Activated naive CD8-positive, alpha-beta T cell treated with anti-CD3 and anti-CD28 coated beads, Interleukin-2, amount 50 U/mL, for 24 hours (primary cell): ENCODE measurements at regions not wholly inside any gene's neighbourhood (a gene's known extent, or its start where the extent isn't known, plus 50 kb on each side); places are given as distances from the start of the nearest gene placed in this dataset.

Source experiments
- ATAC-seq: fragments of 150-1000 bp; cut with Tn5 transposase; one replicate; pipeline ENCODE4 v1.10.0; 2021
- DNase-seq: peaks from one replicate; pipeline ENCODE4 v3.0.0; 2021
- H3K27ac Mint-ChIP-seq: one replicate; pipeline ENCODE4 v1.8.0; 2021; ENCODE audit warnings: mild to moderate bottlenecking, mixed read lengths
- H3K27me3 Mint-ChIP-seq: one replicate; pipeline ENCODE4 v1.8.0; 2021; ENCODE audit warnings: mixed read lengths
- H3K36me3 Mint-ChIP-seq: one replicate; pipeline ENCODE4 v1.8.0; 2021; ENCODE audit warnings: low read depth, mixed read lengths
- H3K4me1 Mint-ChIP-seq: one replicate; pipeline ENCODE4 v1.8.0; 2021; ENCODE audit warnings: mixed read lengths
- H3K4me3 Mint-ChIP-seq: one replicate; pipeline ENCODE4 v1.8.0; 2021; ENCODE audit warnings: mild to moderate bottlenecking, moderate library complexity, mixed read lengths
- H3K9me3 Mint-ChIP-seq: one replicate; pipeline ENCODE4 v1.8.0; 2021; ENCODE audit warnings: mixed read lengths

DNA sequence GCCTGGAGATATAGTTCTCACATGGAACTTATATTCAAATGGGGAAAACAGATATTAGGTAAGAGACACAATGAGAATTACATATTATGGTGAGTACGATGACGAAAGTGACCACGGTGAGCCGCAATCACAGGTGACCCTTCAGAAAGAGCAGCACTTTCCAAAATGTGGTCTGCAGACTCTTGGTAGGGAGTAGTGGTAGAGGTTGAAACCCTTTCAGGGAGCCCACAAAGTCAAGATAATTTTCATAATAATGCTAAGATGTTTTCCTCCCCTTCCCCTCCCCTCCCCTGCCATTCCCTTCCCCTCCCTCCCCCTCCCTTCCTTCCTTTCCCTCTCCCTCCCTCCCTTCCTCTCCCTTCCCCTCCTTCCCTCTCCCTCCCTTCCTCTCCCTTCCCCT is 83.5 kb upstream of the AKT3 start:
- Mint-ChIP-seq H3K4me1 (peaks cover 10% of the 10 kb centered on the region), H3K27me3 (peaks cover 14% of the 10 kb centered on the region), H3K9me3 (peaks cover 15% of the 10 kb centered on the region), H3K27ac (no peak overlapping the region), H3K36me3 (peaks cover 7% of the 10 kb centered on the region), H3K4me3 (no peak overlapping the region)
- no peak for DNase-seq
- no peak for ATAC-seq

DNA sequence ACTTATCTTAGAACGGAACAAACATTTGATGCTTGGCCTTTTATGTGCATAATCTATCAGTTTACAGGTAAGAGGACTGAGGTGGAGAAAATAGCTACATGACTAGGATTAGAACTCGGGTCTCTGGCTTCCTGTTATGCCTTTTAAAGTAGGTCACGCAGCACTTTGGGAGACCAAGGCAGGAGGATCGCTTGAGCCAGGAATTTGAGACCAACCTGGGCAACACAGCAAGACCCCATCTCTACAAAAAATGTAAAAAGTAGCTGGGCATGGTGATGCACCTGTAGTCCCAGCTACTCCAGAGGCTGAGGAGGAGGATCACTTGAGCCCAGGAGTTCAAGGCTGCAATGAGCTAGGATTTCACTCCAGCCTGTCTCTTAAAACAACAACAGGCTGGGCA is 81.9 kb upstream of the AKT3 start:
- no peak for DNase-seq
- H3K27me3 Mint-ChIP-seq, result peaks cover 14% of the 10 kb centered on the region
- peaks cover 15% of the 10 kb centered on the region for H3K9me3 Mint-ChIP-seq
- no peak overlapping the region for H3K27ac Mint-ChIP-seq
- no peak for ATAC-seq
- H3K36me3 Mint-ChIP-seq, result peaks cover 7% of the 10 kb centered on the region
- no peaks in the 10 kb centered on the region for H3K4me1 Mint-ChIP-seq
- H3K4me3 Mint-ChIP-seq, result no peak overlapping the region

DNA sequence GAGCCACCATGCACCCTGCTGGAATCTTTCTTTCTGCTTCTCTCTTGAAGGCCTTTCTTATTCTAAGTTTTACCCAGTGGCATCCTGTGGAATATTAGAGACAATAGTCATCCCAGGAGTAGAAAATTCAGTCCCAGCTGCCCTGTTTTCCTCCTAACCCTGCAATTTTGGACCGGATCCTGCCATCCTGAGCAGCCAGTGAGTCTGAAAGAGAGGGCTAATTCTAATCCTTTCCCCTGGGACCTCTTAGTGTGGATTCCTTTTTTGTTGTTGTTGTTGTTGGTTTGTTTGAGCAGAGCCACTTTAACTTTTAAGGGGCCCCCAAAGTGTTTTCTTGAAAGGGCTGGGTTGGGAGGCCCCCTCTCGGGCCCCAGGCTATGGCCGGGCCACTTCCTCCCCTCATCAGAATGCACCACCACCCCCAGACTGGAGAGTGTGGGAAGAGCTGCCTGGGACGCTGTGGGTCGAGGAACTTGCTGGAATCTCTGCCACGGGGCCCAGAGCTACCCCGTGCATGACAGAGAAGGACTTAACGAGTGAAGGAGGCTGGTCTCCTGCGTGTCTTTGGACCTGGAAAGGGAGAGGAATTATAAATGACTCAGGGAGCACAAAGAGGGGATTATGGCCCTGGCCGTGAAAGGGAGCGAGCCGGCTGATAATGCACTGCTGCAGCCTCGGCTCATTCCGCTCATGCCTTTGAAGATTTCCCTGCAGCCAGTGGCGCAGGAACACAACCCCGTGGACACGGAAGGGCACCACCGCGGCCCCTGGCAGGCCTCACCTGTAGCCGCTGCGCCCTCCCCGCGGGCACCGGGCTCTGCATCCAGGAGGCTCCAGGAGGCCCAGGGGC is 81.0 kb upstream of the AKT3 start:
- ATAC-seq, result no peak

DNA sequence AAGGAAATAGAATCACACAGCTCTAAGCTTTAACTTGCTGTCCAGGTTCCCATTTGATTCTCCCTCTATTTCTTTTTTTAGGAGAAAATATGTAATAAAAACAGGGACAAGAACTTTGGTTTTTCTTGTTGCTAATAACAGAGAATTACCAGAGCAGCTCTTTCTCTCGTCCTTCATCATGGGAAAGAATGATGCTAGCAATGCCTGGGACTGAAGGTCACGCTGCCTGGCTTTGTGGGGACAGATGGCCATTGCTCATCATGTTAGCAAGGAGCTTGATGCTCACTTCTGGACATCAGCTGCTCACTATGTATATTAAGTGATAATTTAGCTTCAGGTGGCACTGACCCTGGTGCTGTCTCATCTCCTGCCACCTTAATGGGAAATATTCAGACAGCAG is 77.3 kb upstream of the AKT3 start:
- no peaks in the 10 kb centered on the region for H3K9me3 Mint-ChIP-seq
- no peak for DNase-seq
- no peaks in the 10 kb centered on the region for H3K36me3 Mint-ChIP-seq
- no peaks in the 10 kb centered on the region for H3K4me1 Mint-ChIP-seq
- peaks cover 7% of the 10 kb centered on the region for H3K27me3 Mint-ChIP-seq
- H3K27ac Mint-ChIP-seq, result no peak overlapping the region
- H3K4me3 Mint-ChIP-seq, result no peak overlapping the region
- no peak for ATAC-seq

More for the DNA sequence above, 81.0 kb upstream of the AKT3 start:
- H3K4me3 Mint-ChIP-seq, result no peak overlapping the region
- no peak for DNase-seq
- no peaks in the 10 kb centered on the region for H3K4me1 Mint-ChIP-seq
- H3K9me3 Mint-ChIP-seq, result peaks cover 15% of the 10 kb centered on the region
- peaks cover 13% of the 10 kb centered on the region for H3K27me3 Mint-ChIP-seq
- H3K27ac Mint-ChIP-seq, result no peak overlapping the region
- peaks cover 7% of the 10 kb centered on the region for H3K36me3 Mint-ChIP-seq

DNA sequence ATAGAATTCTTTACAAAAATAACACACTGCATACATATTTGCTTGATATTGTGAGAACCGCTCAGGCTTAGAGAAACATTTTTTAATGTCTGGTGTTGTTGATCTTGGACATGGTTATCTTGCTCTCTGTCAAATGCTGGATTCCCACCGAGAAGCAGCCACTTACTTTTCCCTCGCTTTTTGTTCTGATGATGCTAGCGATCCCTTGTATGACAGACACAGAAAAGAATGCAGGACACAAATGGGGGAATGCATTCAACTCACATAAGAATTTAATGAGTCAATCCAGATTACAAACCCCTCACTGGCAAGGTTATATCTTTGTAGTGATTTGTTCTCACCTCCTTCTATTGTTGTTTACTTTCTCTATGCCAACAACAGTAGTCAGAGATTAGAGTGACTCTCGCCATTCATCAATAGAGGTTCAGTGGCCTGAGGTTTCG is 76.8 kb upstream of the AKT3 start:
- Mint-ChIP-seq H3K4me1 (no peaks in the 10 kb centered on the region), H3K9me3 (no peaks in the 10 kb centered on the region), H3K36me3 (no peaks in the 10 kb centered on the region), H3K27me3 (peaks cover 9% of the 10 kb centered on the region), H3K4me3 (no peak overlapping the region), H3K27ac (no peak overlapping the region)
- DNase-seq (no peak), ATAC-seq (no peak)

DNA sequence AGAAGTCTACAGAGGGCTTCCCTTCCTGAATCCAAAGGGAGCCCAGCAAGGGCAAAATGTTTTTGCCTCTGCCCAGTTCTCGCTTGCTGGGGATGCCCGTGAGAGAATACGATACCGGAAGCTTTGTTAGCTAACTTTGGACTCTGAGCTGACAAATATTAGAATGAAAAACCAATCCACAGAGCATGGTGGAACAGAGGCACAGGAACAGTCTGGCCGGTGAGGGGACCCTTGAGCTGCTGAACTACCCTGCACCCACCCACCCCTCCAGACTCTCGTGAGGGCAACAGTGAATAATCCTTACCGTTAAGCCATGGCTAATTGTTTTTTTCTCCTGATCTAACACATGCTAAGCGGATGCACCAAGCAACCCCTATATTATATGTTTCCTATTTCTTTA is 76.3 kb upstream of the AKT3 start:
- H3K4me3 Mint-ChIP-seq, result no peak overlapping the region
- no peaks in the 10 kb centered on the region for H3K4me1 Mint-ChIP-seq
- ATAC-seq (no peak), DNase-seq (no peak)
- no peaks in the 10 kb centered on the region for H3K36me3 Mint-ChIP-seq
- H3K27me3 Mint-ChIP-seq, result peaks cover 7% of the 10 kb centered on the region
- H3K9me3 Mint-ChIP-seq, result no peaks in the 10 kb centered on the region
- no peak overlapping the region for H3K27ac Mint-ChIP-seq

DNA sequence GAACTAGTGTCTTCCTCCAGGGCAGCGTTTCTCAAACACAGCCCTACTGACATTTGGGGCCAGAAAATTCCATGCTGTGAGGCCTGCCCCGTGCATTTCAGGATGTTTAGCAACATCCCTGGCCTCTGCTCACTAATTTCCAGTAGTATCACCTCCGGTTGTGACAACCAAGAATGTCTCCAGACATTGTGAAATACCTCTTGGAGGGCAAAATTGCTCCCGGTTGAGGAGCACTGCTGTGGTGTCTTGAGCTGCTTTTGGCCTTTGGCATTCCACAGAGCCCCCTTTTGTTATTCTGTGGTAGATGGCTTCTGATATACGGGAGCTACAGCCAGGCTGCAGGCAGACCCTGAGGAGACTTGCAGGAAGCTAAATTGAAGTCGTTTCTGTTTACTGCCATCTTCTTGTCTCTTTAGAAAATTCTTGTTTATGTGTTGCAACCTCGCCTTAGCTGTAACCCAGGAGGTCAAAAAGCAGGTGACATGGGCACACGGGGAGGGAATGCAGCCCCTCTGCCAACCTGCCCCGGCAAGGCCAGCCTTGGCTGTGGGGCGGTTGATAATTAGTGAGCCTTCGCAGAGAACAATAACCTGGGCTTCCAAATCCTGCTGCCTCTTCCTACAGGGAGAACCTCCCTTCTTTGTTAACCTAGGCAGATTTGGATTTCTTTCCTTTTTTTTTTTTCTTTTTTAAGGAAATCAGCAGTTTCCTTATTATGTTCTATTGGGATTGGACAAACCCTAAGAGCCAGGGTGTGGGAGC is 74.7 kb upstream of the AKT3 start:
- H3K36me3 Mint-ChIP-seq, result no peaks in the 10 kb centered on the region
- H3K27me3 Mint-ChIP-seq, result peaks cover 11% of the 10 kb centered on the region
- DNase-seq, result no peak
- H3K4me3 Mint-ChIP-seq, result no peak overlapping the region
- H3K9me3 Mint-ChIP-seq, result no peaks in the 10 kb centered on the region
- H3K27ac Mint-ChIP-seq, result no peak overlapping the region
- H3K4me1 Mint-ChIP-seq, result no peaks in the 10 kb centered on the region
- no peak for ATAC-seq

DNA sequence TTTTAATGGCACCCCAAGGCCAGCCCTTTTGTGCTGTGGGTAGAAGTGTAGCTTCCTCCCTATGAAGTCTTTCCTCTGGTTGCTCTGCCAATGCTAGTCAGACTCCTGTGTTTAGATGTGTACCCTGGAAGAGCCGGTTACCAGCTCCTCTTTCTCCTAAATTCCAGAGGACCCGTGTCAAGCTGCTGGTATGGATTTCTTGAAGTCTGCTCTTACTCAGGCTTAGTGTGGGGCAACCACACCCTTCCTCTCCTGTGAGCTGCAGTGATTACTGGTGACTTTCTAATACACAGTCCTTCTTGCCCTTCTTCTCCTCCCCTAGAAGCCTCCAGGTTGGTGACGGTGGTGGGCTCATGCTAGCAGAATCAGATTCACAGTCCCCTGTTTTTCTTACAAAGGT is 74.1 kb upstream of the AKT3 start:
- Mint-ChIP-seq H3K27me3 (peaks cover 15% of the 10 kb centered on the region), H3K4me1 (no peaks in the 10 kb centered on the region), H3K36me3 (no peaks in the 10 kb centered on the region), H3K9me3 (no peaks in the 10 kb centered on the region), H3K27ac (no peak overlapping the region), H3K4me3 (no peak overlapping the region)
- no peak for ATAC-seq
- no peak for DNase-seq

DNA sequence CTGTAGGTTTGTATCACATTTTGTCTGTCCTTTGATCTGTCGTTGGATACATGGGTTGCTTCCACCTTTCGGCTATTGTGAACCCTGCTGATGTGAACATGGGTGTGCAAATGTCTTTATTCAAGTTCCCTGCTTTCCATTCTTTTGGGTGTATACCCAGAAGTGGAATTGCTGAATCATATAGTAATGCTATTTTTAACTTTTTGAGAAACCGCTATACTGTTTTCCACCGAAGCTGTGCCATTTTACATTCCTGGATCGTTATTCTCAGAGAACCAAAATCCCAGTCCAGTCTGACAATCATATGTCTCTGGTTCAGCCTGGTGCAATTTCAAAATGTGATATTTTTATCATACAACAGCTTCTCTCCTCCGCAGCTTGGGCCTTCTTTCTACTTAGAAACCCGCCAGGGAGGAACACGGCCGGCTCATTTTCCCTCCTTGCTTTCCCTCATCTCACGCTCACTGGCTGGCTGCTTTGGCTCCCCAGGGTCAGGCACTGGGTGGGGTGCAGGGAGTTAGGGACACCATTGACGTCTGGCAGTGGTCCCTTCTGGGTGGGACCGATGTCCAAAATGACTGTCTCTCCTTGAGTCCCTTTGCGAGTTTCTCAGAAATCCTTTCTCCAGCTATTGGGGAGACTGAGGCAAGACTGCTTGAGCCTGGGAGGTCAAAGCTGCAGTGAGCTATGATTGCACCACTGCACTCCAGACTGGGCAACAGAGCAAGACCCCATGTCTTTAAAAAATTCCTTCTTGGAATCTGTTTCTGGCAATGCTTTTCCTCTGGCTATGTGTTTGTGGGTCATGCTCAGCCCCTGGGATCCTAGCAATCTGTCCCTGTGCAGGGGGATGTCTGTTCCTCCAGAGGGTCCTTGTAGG is 73.5 kb upstream of the AKT3 start:
- ATAC-seq (no peak), DNase-seq (no peak)
- no peak overlapping the region for H3K27ac Mint-ChIP-seq
- H3K4me3 Mint-ChIP-seq, result no peak overlapping the region
- H3K9me3 Mint-ChIP-seq, result no peaks in the 10 kb centered on the region
- no peaks in the 10 kb centered on the region for H3K36me3 Mint-ChIP-seq
- peaks cover 17% of the 10 kb centered on the region for H3K27me3 Mint-ChIP-seq
- H3K4me1 Mint-ChIP-seq, result no peaks in the 10 kb centered on the region

DNA sequence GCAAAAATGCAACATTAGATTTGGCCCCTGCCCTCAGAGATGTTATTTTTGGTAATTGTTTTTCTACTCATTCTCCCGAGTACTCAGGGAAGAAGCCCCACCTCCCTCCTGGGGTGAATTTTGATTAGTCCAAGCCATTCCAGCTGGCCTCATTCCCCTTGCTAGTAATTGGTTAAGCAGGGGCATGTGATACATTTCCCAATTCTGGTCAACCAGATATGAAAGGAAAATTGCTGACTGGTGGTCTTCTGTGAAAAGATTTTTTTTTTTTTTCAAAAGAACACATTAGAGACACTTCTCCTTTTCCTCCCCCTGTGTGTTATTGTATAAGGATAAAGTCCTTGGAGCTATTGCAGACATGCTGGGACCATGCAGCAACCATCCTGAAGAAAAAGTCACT is 71.1 kb upstream of the AKT3 start:
- Mint-ChIP-seq H3K4me1 (peaks cover 17% of the 10 kb centered on the region), H3K27me3 (peaks cover 37% of the 10 kb centered on the region), H3K9me3 (no peaks in the 10 kb centered on the region), H3K27ac (no peak overlapping the region), H3K36me3 (no peaks in the 10 kb centered on the region), H3K4me3 (no peak overlapping the region)
- ATAC-seq, result no peak
- DNase-seq, result no peak

DNA sequence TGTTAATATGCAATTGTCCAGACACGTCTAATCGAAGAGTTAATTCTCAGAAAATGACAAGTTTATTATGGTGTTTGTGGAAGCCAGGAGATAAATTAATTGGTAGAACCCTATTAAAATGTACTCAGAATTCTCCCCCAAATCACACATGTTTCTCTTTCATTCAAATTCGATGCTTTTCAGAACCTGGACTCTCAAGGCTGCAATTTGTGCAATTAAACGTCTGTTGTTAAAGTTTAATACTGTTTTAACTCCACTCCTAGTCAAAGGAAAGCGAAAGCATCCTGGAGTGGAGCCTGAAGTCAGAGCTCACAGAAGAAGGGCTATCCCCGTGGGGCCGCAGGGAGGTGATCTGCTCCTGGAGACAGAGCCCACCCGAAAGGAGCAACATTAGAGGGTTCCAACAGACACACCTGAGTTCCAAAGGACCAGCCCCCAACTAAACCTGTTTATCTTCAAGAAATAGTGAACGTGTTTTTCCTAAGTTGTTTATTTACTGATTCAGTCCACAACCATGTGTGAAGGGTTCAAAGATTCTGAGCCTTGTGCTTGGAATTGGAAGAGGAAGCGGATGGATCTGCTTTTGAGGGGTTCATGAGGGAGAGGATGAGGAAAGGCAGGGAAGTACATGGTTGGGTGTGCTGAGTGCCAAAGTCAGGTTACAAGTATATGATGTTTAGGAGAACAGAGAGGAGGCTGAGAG is 68.0 kb upstream of the AKT3 start:
- H3K36me3 Mint-ChIP-seq, result no peaks in the 10 kb centered on the region
- H3K4me1 Mint-ChIP-seq, result peaks cover 17% of the 10 kb centered on the region
- peaks cover under 1% of the 10 kb centered on the region for H3K9me3 Mint-ChIP-seq
- peak overlapping the region; percentile 80 for H3K4me3 Mint-ChIP-seq
- H3K27me3 Mint-ChIP-seq, result peaks cover 51% of the 10 kb centered on the region
- DNase-seq (no peak), ATAC-seq (no peak)
- no peak overlapping the region for H3K27ac Mint-ChIP-seq

DNA sequence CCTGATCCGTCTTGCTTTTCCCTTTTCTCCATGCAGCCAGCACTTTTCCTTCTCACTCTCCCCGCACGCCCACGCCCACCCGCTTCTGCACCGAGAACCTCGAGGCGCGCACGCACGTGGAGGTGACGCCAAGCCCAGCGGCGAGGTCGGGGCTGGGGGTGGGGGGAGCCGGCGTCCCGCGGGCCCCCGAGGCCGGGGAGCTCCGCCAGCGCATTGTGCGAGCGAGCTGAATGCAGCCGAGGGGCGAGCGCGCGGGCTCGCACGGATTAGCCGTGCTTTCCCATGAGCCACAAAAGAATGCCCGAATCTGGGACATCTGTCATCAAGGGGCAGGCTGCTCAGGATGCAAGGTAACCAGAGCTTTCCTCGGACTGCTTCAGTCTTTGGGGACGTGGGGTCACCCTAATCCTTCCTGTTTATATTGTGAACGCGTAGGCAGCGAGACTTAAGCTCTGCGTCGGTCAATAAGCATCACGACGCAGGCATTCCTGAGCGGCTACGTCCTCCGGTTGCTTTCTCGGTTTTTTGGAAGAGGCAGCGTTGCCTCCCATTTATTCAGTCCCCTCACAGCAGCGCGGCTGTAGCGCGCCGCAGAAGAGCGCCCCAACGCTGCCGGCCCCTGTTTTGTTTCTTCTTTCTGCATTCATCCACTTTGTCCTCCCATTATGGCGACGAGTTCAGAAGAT is 67.3 kb upstream of the AKT3 start:
- DNase-seq (peak; percentile 33), ATAC-seq (no peak)
- peaks cover 17% of the 10 kb centered on the region for H3K4me1 Mint-ChIP-seq
- H3K36me3 Mint-ChIP-seq, result no peaks in the 10 kb centered on the region
- peak overlapping the region; percentile 80 for H3K4me3 Mint-ChIP-seq
- H3K9me3 Mint-ChIP-seq, result peaks cover 3% of the 10 kb centered on the region
- no peak overlapping the region for H3K27ac Mint-ChIP-seq
- H3K27me3 Mint-ChIP-seq, result peaks cover 47% of the 10 kb centered on the region

DNA sequence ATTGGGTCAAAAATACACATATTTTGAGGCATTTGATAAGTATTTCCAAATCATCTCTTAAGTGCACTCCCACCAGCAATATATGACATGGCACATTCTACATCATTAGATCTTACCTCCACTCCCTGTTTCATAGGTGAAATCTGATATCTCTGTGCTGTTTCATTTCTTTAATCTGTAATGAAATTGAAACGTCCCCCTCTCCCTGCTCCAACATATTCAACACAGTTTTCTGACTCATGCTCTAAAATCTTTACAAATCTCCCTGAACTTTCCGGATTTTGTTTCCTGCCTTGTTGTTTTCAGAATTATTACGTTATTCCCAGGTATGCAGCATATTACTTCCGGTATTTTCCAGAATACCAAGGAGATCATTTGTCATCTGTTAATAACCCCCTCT is 66.1 kb upstream of the AKT3 start:
- H3K4me1 Mint-ChIP-seq, result peaks cover 17% of the 10 kb centered on the region
- peaks cover 48% of the 10 kb centered on the region for H3K27me3 Mint-ChIP-seq
- H3K4me3 Mint-ChIP-seq, result peak overlapping the region; percentile 58
- no peak for DNase-seq
- no peak for ATAC-seq
- H3K36me3 Mint-ChIP-seq, result no peaks in the 10 kb centered on the region
- peaks cover 3% of the 10 kb centered on the region for H3K9me3 Mint-ChIP-seq
- H3K27ac Mint-ChIP-seq, result no peak overlapping the region
